ENCODE measurements at regions not wholly inside any gene's neighbourhood (a gene's known extent, or its start where the extent isn't known, plus 50 kb on each side); places are given as distances from the start of the nearest gene placed in this dataset.
A peak's percentile ranks its signal among the peaks of the same experiment; 100 is the strongest.
"Not testable (repeated sequence)": the region's sequence is repeated elsewhere in the genome, so short reads cannot be mapped to it uniquely, and the experiment has no call there.

DNA sequence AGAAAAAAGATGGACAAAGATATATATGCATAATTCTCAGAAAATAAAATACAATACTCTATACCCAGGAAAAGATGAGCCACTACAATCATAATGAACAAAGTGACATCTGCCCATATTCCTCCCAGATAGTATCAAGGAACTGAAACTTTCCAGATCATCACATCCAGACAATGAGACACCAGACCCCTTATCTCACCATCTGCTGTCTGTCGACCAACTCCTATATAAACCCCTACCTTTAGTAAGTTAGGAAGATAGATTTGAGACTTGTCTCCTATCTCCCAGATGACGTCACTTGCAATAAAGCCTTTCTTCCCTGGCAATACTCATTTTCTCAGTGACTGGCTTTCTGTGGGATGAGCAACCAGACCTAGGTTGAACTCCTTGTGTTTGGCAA is 1071.6 kb downstream of the PLOD2 start:
- Histone ChIP-seq H3K27me3 (ENCODE audit: insufficient read depth, insufficient read length) (no peaks in the 10 kb centered on the region), H3K4me1 (ENCODE audit: insufficient read depth, insufficient read length) (no peaks in the 10 kb centered on the region), H3K36me3 (ENCODE audit: insufficient read depth, insufficient read length, low read length) (no peaks in the 10 kb centered on the region), H3K9ac (ENCODE audit: insufficient read length, low read depth) (no peak overlapping the region), H3K9me3 (ENCODE audit: insufficient read depth, low read length) (no peaks in the 10 kb centered on the region), H3K4me3 (ENCODE audit: insufficient read length, low read depth) (no peak overlapping the region)
- TF ChIP-seq ZNF274 (IDR thresholded peaks at IDR 0.05; ENCODE audit: low read depth, low read length) = no peak
- no peak for TF ChIP-seq YY1 (IDR thresholded peaks at IDR 0.05; ENCODE audit: insufficient read depth, insufficient read length)
- TF ChIP-seq SUZ12 (IDR thresholded peaks at IDR 0.05; ENCODE audit: extremely low read depth, insufficient read depth, insufficient read length) = no peak
- DNase-seq (ENCODE audit: low read depth, low spot score) = no peak

DNA sequence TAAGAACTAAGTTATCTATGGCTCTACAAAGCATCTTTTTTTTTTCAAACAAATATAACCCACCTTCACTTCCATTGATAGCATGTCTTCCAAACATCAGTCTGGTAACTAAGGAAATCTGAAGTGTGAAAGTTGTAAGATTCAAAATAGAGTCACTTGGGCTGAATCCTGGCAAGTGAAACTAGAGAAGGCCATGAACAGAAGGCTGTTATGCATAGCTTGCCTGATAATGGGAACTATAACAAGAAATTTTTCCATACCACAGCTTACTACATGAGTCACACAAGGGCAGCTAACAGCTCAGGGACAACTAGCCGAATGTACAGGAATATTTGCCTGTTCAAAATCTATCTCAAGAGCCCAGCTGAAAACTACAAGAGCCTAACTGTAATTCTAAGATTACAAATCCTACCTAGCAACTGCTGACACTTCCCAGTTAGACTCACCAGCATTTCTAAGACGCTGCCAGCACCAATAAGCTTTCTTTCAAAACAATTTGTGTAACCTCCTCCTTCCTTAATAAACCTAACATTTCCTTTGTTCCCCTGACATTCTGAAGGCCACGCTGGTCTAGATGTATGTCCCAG is 1066.5 kb downstream of the PLOD2 start:
- H3K9me3 ChIP-seq (ENCODE audit: insufficient read depth, low read length) = no peaks in the 10 kb centered on the region
- no peak overlapping the region for H3K9ac ChIP-seq (ENCODE audit: insufficient read length, low read depth)
- no peaks in the 10 kb centered on the region for H3K4me1 ChIP-seq (ENCODE audit: insufficient read depth, insufficient read length)
- no peak overlapping the region for H3K4me3 ChIP-seq (ENCODE audit: insufficient read length, low read depth)
- no peak for DNase-seq (ENCODE audit: low read depth, low spot score)
- H3K36me3 ChIP-seq (ENCODE audit: insufficient read depth, insufficient read length, low read length) = no peaks in the 10 kb centered on the region
- H3K27me3 ChIP-seq (ENCODE audit: insufficient read depth, insufficient read length) = no peaks in the 10 kb centered on the region
- TF ChIP-seq YY1 (IDR thresholded peaks at IDR 0.05; ENCODE audit: insufficient read depth, insufficient read length) (no peak), SUZ12 (IDR thresholded peaks at IDR 0.05; ENCODE audit: extremely low read depth, insufficient read depth, insufficient read length) (no peak), ZNF274 (IDR thresholded peaks at IDR 0.05; ENCODE audit: low read depth, low read length) (no peak)

DNA sequence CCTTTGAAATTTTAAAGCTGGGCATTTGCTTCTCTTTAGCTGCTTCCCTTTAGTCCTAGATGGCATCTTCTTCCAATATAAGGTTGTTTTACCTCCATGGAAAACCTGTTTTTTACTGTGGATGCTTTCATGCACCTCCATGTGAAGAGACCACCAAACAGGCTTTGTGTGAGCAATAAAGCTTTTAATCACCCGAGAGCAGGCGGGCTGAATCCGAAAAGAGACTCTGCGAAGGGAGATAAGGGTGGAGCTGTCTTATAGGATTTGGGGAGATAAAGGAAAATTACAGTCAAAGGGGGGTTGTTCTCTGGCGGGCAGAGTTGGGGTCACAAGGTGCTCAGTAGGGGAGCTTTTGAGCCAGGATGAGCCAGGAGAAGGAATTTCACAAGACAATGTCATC is 1049.8 kb downstream of the PLOD2 start:
- not testable (repeated sequence) for H3K9ac ChIP-seq (ENCODE audit: insufficient read length, low read depth); H3K9me3 ChIP-seq (ENCODE audit: insufficient read depth, low read length); H3K27me3 ChIP-seq (ENCODE audit: insufficient read depth, insufficient read length); H3K4me3 ChIP-seq (ENCODE audit: insufficient read length, low read depth); H3K4me1 ChIP-seq (ENCODE audit: insufficient read depth, insufficient read length); H3K36me3 ChIP-seq (ENCODE audit: insufficient read depth, insufficient read length, low read length)
- peak; percentile 27 for DNase-seq (ENCODE audit: low read depth, low spot score)

- H3K9me3 ChIP-seq (ENCODE audit: insufficient read depth, low read length) = no peaks in the 10 kb centered on the region
- DNase-seq (ENCODE audit: low read depth, low spot score) = peak; percentile 22
- no peak for TF ChIP-seq YY1 (IDR thresholded peaks at IDR 0.05; ENCODE audit: insufficient read depth, insufficient read length)
- TF ChIP-seq SUZ12 (IDR thresholded peaks at IDR 0.05; ENCODE audit: extremely low read depth, insufficient read depth, insufficient read length) = no peak
- TF ChIP-seq ZNF274 (IDR thresholded peaks at IDR 0.05; ENCODE audit: low read depth, low read length) = no peak
- H3K4me1 ChIP-seq (ENCODE audit: insufficient read depth, insufficient read length) = no peaks in the 10 kb centered on the region
- H3K36me3 ChIP-seq (ENCODE audit: insufficient read depth, insufficient read length, low read length) = no peaks in the 10 kb centered on the region
- H3K27me3 ChIP-seq (ENCODE audit: insufficient read depth, insufficient read length) = no peaks in the 10 kb centered on the region
- no peak overlapping the region for H3K9ac ChIP-seq (ENCODE audit: insufficient read length, low read depth)
- H3K4me3 ChIP-seq (ENCODE audit: insufficient read length, low read depth) = no peak overlapping the region
Measured at GRCh38 chr3:145116769-145117168, 1044.2 kb downstream of the PLOD2 start.

GRCh38 chr3:145118303-145118702 is 1042.7 kb downstream of the PLOD2 start:
- no peak overlapping the region for H3K9ac ChIP-seq (ENCODE audit: insufficient read length, low read depth)
- H3K4me3 ChIP-seq (ENCODE audit: insufficient read length, low read depth) = no peak overlapping the region
- no peaks in the 10 kb centered on the region for H3K36me3 ChIP-seq (ENCODE audit: insufficient read depth, insufficient read length, low read length)
- no peaks in the 10 kb centered on the region for H3K4me1 ChIP-seq (ENCODE audit: insufficient read depth, insufficient read length)
- TF ChIP-seq YY1 (IDR thresholded peaks at IDR 0.05; ENCODE audit: insufficient read depth, insufficient read length) = no peak
- TF ChIP-seq SUZ12 (IDR thresholded peaks at IDR 0.05; ENCODE audit: extremely low read depth, insufficient read depth, insufficient read length) = no peak
- no peak for TF ChIP-seq ZNF274 (IDR thresholded peaks at IDR 0.05; ENCODE audit: low read depth, low read length)
- DNase-seq (ENCODE audit: low read depth, low spot score) = no peak
- no peaks in the 10 kb centered on the region for H3K27me3 ChIP-seq (ENCODE audit: insufficient read depth, insufficient read length)
- no peaks in the 10 kb centered on the region for H3K9me3 ChIP-seq (ENCODE audit: insufficient read depth, low read length)

GRCh38 chr3:145124900-145125678 is 1035.9 kb downstream of the PLOD2 start:
- DNase-seq (ENCODE audit: low read depth, low spot score) = no peak
- Histone ChIP-seq H3K4me1 (ENCODE audit: insufficient read depth, insufficient read length) (no peaks in the 10 kb centered on the region), H3K4me3 (ENCODE audit: insufficient read length, low read depth) (no peak overlapping the region), H3K27me3 (ENCODE audit: insufficient read depth, insufficient read length) (no peaks in the 10 kb centered on the region), H3K36me3 (ENCODE audit: insufficient read depth, insufficient read length, low read length) (no peaks in the 10 kb centered on the region), H3K9ac (ENCODE audit: insufficient read length, low read depth) (no peak overlapping the region), H3K9me3 (ENCODE audit: insufficient read depth, low read length) (no peaks in the 10 kb centered on the region)
- TF ChIP-seq SUZ12 (IDR thresholded peaks at IDR 0.05; ENCODE audit: extremely low read depth, insufficient read depth, insufficient read length) (no peak), YY1 (IDR thresholded peaks at IDR 0.05; ENCODE audit: insufficient read depth, insufficient read length) (no peak), ZNF274 (IDR thresholded peaks at IDR 0.05; ENCODE audit: low read depth, low read length) (no peak)

- DNase-seq (ENCODE audit: low read depth, low spot score) = no peak
- H3K4me1 ChIP-seq (ENCODE audit: insufficient read depth, insufficient read length) = no peaks in the 10 kb centered on the region
- H3K4me3 ChIP-seq (ENCODE audit: insufficient read length, low read depth) = no peak overlapping the region
- no peaks in the 10 kb centered on the region for H3K27me3 ChIP-seq (ENCODE audit: insufficient read depth, insufficient read length)
- no peaks in the 10 kb centered on the region for H3K9me3 ChIP-seq (ENCODE audit: insufficient read depth, low read length)
- TF ChIP-seq YY1 (IDR thresholded peaks at IDR 0.05; ENCODE audit: insufficient read depth, insufficient read length) (no peak), SUZ12 (IDR thresholded peaks at IDR 0.05; ENCODE audit: extremely low read depth, insufficient read depth, insufficient read length) (no peak), ZNF274 (IDR thresholded peaks at IDR 0.05; ENCODE audit: low read depth, low read length) (no peak)
- no peak overlapping the region for H3K9ac ChIP-seq (ENCODE audit: insufficient read length, low read depth)
- no peaks in the 10 kb centered on the region for H3K36me3 ChIP-seq (ENCODE audit: insufficient read depth, insufficient read length, low read length)
Measured at GRCh38 chr3:145133281-145133680, 1027.7 kb downstream of the PLOD2 start.

Measured in NT2/D1 (cell line).